SU-DHL-6 (cell line): ENCODE measurements at regions not wholly inside any gene's neighbourhood (a gene's known extent, or its start where the extent isn't known, plus 50 kb on each side); places are given as distances from the start of the nearest gene placed in this dataset.

Experiments used
- H2AFZ ChIP-seq: fragments of 200-600 bp; sonication (generic); 2 replicates; pipeline ENCODE4 v1.6.1; 2014; ENCODE audit warnings: low read depth, mild to moderate bottlenecking, moderate library complexity, mixed read lengths, antibody characterized with exemption, low read length; ENCODE audit not compliant: severe bottlenecking
- H3F3A ChIP-seq: fragments of 200-600 bp; shearing (Covaris generic); 2 replicates; pipeline ENCODE4 v1.6.0; 2016; ENCODE audit warnings: antibody characterized with exemption, mild to moderate bottlenecking; ENCODE audit not compliant: insufficient read depth
- H3K27ac ChIP-seq: fragments of 200-600 bp; sonication (generic); 2 replicates; pipeline ENCODE4 v1.5.1; 2016; ENCODE audit warnings: low read depth, mild to moderate bottlenecking, low read length, moderate library complexity, mixed read lengths
- H3K27me3 ChIP-seq: fragments of 200-600 bp; sonication (generic), shearing (Covaris generic); 2 replicates; pipeline ENCODE4 v1.6.0; 2014; ENCODE audit warnings: mild to moderate bottlenecking, low read length
- H3K36me3 ChIP-seq: fragments of 200-600 bp; sonication (generic); 2 replicates; pipeline ENCODE4 v1.6.1; 2014; ENCODE audit warnings: mild to moderate bottlenecking, low read length, mixed read lengths
- H3K4me2 ChIP-seq: fragments of 300-600, 200-600 bp; shearing (Covaris generic), sonication (generic); 2 replicates; pipeline ENCODE4 v1.6.0; 2014; ENCODE audit warnings: low read length, low read depth, mild to moderate bottlenecking; ENCODE audit not compliant: poor library complexity, severe bottlenecking
- H3K4me3 ChIP-seq: fragments of 200-600 bp; sonication (generic); 2 replicates; pipeline ENCODE4 v1.5.1; 2014; ENCODE audit warnings: antibody characterized with exemption, low read length, mild to moderate bottlenecking, mixed read lengths; ENCODE audit not compliant: insufficient read depth, poor library complexity, severe bottlenecking
- H3K79me2 ChIP-seq: fragments of 200-600 bp; sonication (generic); 2 replicates; pipeline ENCODE4 v1.6.1; 2014; ENCODE audit warnings: mild to moderate bottlenecking, low read length, moderate library complexity; ENCODE audit not compliant: insufficient read depth
- H3K9ac ChIP-seq: fragments of 200-600 bp; sonication (generic); 2 replicates; pipeline ENCODE4 v1.7.0; 2014; ENCODE audit warnings: mild to moderate bottlenecking, low read length
- H3K9me2 ChIP-seq: fragments of 200-600 bp; sonication (generic); replicated peaks from 2 replicates; pipeline ENCODE4 v1.6.1; 2014; ENCODE audit warnings: low read length; ENCODE audit not compliant: insufficient read depth
- H3K9me3 ChIP-seq: fragments of 200-600 bp; sonication (generic); 2 replicates; pipeline ENCODE4 v1.6.1; 2014; ENCODE audit warnings: low read length, mixed read lengths; ENCODE audit not compliant: insufficient read depth
- H4K20me1 ChIP-seq: fragments of 200-600 bp; sonication (generic); 2 replicates; pipeline ENCODE4 v1.6.1; 2014; ENCODE audit warnings: low read depth, mild to moderate bottlenecking, antibody characterized with exemption, low read length, moderate library complexity, mixed read lengths
- EZH2phosphoT487 ChIP-seq: fragments of 200-600 bp; sonication (generic), shearing (Covaris generic); conservative IDR thresholded peaks from 2 replicates; pipeline ENCODE4 v1.6.1; 2018; ENCODE audit warnings: mild to moderate bottlenecking, antibody characterized with exemption, low read length, moderate library complexity, mixed read lengths
- TF ChIP-seq, protein P1 (sequence below): fragments of 200-600 bp; sonication (generic); IDR thresholded peaks from one replicate; pipeline ENCODE4 v1.5.1; 2017; ENCODE audit warnings: antibody characterized with exemption, mild to moderate bottlenecking, low read length, moderate library complexity; ENCODE audit not compliant: insufficient read depth, poor library complexity, severe bottlenecking

DNA sequence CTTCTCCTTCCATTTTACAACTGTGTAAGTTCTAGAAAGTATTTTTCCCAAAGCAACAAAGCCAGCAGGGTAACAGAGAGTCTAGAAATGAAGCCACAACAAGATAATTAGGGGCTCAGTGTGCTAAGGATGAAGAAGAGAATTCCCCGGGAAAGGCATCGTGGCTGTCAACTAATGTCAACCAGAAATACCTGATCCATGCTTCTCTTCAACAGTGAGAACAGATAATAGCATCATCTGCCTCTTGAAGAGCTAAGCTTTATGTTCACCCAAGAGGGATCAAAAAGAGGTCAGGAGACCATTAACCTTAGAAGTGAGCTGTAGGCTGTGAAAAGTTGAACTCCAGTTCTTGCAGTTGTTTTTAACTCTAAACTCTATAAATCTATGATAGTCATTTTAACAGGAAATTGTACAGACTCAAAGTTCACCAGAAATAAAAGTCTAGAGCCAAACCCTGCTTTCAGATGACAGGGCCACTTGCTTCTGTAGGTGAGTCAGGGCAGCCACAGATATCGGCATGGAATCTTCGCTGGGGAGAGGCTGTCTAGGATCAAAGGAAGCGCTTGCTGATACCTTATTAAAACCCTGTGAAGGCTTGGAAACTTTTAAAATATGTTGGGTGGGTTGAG is 540.7 kb upstream of the ID2 start:
- no peak overlapping the region for H2AFZ ChIP-seq
- no peaks in the 10 kb centered on the region for H4K20me1 ChIP-seq
- no peaks in the 10 kb centered on the region for H3K27me3 ChIP-seq
- no peak overlapping the region for H3K27ac ChIP-seq
- H3F3A ChIP-seq: no peaks in the 10 kb centered on the region
- H3K9me2 ChIP-seq: no peaks in the 10 kb centered on the region
- TF ChIP-seq, protein P1, sequence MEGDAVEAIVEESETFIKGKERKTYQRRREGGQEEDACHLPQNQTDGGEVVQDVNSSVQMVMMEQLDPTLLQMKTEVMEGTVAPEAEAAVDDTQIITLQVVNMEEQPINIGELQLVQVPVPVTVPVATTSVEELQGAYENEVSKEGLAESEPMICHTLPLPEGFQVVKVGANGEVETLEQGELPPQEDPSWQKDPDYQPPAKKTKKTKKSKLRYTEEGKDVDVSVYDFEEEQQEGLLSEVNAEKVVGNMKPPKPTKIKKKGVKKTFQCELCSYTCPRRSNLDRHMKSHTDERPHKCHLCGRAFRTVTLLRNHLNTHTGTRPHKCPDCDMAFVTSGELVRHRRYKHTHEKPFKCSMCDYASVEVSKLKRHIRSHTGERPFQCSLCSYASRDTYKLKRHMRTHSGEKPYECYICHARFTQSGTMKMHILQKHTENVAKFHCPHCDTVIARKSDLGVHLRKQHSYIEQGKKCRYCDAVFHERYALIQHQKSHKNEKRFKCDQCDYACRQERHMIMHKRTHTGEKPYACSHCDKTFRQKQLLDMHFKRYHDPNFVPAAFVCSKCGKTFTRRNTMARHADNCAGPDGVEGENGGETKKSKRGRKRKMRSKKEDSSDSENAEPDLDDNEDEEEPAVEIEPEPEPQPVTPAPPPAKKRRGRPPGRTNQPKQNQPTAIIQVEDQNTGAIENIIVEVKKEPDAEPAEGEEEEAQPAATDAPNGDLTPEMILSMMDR: no peak
- TF ChIP-seq EZH2phosphoT487: no peak
- no peaks in the 10 kb centered on the region for H3K36me3 ChIP-seq
- H3K9me3 ChIP-seq: no peaks in the 10 kb centered on the region
- no peak overlapping the region for H3K9ac ChIP-seq
- H3K4me2 ChIP-seq: no peak overlapping the region
- H3K79me2 ChIP-seq: no peaks in the 10 kb centered on the region
- H3K4me3 ChIP-seq: no peak overlapping the region

DNA sequence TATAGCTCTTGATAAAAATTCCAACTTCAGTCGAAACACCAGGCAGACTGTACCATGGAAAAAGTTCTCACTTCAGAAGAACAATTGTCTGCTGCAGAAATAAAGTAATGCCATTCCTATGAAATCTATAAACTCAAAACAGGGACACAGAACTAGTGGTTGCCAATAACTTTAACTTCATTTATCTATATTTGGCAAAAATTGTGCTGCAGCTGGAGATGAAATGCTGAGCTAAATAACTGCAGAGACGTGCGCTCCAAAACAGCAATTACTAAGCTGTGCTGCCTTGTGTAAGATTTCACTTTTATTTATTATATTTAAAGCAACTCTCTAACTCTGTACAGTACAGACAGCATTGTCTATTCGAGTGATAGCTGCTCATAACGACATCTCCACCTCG is 540.1 kb upstream of the ID2 start:
- H3K9ac ChIP-seq: no peak overlapping the region
- H2AFZ ChIP-seq: no peak overlapping the region
- no peaks in the 10 kb centered on the region for H3K79me2 ChIP-seq
- H3K9me2 ChIP-seq: no peaks in the 10 kb centered on the region
- H3K4me2 ChIP-seq: no peak overlapping the region
- no peaks in the 10 kb centered on the region for H3K9me3 ChIP-seq
- H3K36me3 ChIP-seq: no peaks in the 10 kb centered on the region
- H3K27ac ChIP-seq: no peak overlapping the region
- TF ChIP-seq, protein P1: no peak
- TF ChIP-seq EZH2phosphoT487: no peak
- H3K27me3 ChIP-seq: no peaks in the 10 kb centered on the region
- H3F3A ChIP-seq: no peaks in the 10 kb centered on the region
- no peaks in the 10 kb centered on the region for H4K20me1 ChIP-seq
- no peak overlapping the region for H3K4me3 ChIP-seq

DNA sequence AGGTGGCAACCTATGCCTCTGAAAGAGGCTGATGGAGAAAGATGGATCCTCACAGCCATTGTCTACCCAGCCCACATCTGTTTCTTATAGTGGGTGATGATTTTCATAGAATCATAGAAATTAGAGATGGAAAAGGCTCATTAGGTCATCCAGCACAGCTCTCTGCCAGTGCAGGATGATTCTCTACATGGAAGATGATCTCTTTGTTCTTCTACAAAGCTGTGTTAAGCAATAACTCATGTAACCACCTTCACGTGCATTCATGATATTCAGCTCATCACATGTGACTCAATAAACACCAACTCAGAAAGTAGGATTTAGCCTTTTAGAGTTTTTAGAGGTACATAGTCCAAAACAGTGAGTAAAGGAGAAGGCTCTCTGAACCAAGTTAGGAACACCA is 539.4 kb upstream of the ID2 start:
- Histone ChIP-seq H3F3A (no peaks in the 10 kb centered on the region), H3K4me2 (no peak overlapping the region), H3K27me3 (no peaks in the 10 kb centered on the region), H3K9ac (no peak overlapping the region), H3K4me3 (no peak overlapping the region), H3K27ac (no peak overlapping the region), H2AFZ (no peak overlapping the region), H4K20me1 (no peaks in the 10 kb centered on the region), H3K36me3 (no peaks in the 10 kb centered on the region), H3K79me2 (no peaks in the 10 kb centered on the region), H3K9me3 (no peaks in the 10 kb centered on the region), H3K9me2 (no peaks in the 10 kb centered on the region)
- TF ChIP-seq, protein P1: no peak
- no peak for TF ChIP-seq EZH2phosphoT487
